Erythroblast (primary cell): ENCODE measurements at regions not wholly inside any gene's neighbourhood (a gene's known extent, or its start where the extent isn't known, plus 50 kb on each side); places are given as distances from the start of the nearest gene placed in this dataset.
"Not testable (repeated sequence)": the region's sequence is repeated elsewhere in the genome, so short reads cannot be mapped to it uniquely, and the experiment has no call there.

Experiments
- DNase-seq, 2 experiments: peaks; one replicate each; lab custom pipeline; 2025; lab: John Stamatoyannopoulos, UW
- GATA1 ChIP-seq: IDR thresholded peaks from 2 replicates; pipeline ENCODE4 v1.6.1; 2011; ENCODE audit warnings: low read depth, mild to moderate bottlenecking, control low read depth, low read length, moderate library complexity
- POLR2A ChIP-seq: IDR thresholded peaks from 2 replicates; pipeline ENCODE4 v1.6.1; 2011; ENCODE audit warnings: mild to moderate bottlenecking, low read length

GRCh38 chr1:194410756-194411155 lies 1224.3 kb upstream of the B3GALT2 start:
- TF ChIP-seq GATA1 = no peak
- no peak for DNase-seq

- DNase-seq = not testable (repeated sequence)
Measured at GRCh38 chr1:194407238-194407637, 1220.8 kb upstream of the B3GALT2 start.

DNA sequence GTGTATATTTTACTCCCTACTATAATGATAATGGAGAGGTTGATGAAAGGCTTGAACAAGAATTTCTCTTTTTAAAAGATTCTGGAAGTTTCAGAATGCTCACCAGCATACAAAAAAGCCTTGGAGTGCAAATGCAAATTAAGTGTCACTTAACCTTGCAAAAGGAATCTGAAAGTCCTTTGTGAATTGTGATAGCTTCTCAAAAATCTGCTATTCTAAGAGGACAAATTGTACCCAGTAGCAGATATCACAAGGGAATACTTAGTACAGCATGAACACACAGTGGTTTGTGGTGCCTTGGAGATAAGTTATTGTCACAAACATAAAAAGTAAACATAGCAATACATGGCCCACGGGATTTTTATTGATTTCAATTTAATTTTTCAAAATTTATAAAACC lies 1208.3 kb upstream of the B3GALT2 start:
- DNase-seq = no peak
- no peak for TF ChIP-seq POLR2A

DNA sequence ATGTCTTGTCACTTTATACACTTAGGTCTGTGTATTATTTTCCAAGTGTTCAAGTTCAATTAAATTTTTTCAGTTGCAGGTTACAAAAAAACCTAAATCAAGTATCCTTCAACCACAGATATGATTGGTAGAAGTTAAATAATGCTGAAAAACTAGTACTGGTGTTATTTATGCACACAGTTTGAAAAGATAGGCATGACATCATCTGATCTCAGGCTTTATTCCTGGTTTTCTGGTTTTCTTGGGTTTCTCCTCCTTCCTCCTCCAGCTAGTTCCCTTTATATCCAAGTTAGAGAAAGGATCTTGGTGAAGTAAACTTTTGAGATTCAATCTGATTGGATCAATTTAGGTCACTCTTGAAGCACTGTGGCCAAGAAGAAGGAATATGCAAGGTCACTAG lies 1201.1 kb upstream of the B3GALT2 start:
- DNase-seq = no peak
- TF ChIP-seq POLR2A (no peak), GATA1 (no peak)

DNA sequence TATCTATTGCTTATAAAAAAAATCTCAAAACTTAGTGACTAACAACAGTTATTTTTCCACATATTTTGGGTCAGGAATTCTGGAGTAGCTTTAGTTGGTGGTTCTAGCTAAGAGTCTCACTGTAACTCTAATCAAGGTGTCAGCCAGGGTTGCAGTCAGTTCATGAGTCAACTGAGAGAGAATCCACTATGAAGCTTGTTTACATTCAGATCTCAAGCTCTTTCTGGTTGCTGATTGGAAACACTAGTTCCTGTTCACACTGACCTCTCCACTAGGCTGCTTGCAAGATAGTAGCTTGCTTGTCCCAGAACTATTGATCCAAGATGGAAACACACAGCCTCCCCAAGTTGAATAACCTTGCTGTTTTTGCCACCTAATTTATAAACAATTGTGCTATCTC lies 1192.1 kb upstream of the B3GALT2 start:
- TF ChIP-seq POLR2A = no peak
- TF ChIP-seq GATA1 = no peak
- DNase-seq = no peak

GRCh38 chr1:194374649-194375048 lies 1188.2 kb upstream of the B3GALT2 start:
- TF ChIP-seq POLR2A (no peak), GATA1 (no peak)
- DNase-seq = no peak

GRCh38 chr1:194372266-194372665 lies 1185.9 kb upstream of the B3GALT2 start:
- no peak for DNase-seq
- TF ChIP-seq GATA1 = no peak
- no peak for TF ChIP-seq POLR2A

DNA sequence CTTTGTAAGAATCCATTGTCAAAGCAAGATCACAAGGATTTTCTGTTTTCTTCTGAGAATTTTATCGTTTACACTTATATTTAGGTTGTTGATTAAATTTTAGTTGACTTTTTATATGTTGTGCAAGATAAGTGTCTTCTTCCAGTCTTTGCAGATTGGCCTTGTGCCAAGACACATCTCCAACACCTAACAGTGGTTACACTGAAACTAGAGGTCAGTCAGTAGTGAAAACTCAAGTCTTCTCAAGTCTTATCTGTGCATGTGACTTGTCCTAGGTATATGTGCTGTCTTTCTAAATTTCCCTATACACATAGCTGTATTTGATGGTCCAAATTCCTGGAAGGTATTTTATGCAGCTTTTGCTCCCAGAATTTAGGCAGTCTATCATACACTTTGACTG lies 1183.2 kb upstream of the B3GALT2 start:
- TF ChIP-seq POLR2A (no peak), GATA1 (no peak)
- peak in 1 of 2 experiments; percentile 1 for DNase-seq

DNA sequence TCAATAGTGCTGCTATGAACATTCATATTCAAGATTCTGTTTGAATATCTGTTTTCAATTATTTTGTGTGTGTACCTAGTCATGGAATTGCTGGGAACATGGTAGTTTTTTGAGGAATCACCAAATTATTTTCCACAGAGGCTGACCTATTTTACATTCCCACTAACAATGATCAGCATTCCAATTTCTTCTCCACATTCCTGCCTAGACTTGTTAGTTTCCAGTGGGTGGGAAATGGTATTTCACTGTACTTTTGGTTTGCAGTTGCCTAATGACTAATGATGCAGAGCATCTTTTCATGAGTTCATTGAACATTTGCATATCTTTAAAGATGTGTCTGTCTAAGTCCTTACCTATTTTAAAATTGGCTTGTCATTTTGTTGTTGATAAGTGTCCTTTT lies 1182.6 kb upstream of the B3GALT2 start:
- no peak for DNase-seq
- no peak for TF ChIP-seq GATA1
- TF ChIP-seq POLR2A = no peak

GRCh38 chr1:194367121-194367520 lies 1180.7 kb upstream of the B3GALT2 start:
- no peak for DNase-seq
- TF ChIP-seq POLR2A = no peak
- TF ChIP-seq GATA1 = no peak

- no peak for TF ChIP-seq POLR2A
- TF ChIP-seq GATA1 = no peak
- no peak for DNase-seq
Measured at GRCh38 chr1:194366705-194367104, 1180.3 kb upstream of the B3GALT2 start.

DNA sequence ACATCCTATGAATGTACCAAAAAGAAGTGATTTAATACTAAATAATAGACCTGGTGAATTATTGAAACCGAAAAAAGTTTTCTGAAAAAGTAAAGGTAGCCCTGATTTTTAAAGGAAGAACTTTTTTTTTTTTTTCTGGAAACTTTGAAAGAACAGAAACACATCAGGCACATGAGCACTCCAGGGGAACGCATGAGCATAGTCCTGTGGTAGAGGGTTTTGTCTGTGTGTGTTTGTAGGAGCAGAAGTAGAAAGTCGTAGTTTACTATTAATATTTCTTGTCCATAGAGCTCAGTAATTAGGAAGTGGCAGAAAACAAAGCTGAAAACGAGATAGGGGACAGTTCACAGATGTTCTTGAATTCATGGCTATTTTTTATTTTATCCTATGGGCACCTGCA lies 1175.9 kb upstream of the B3GALT2 start:
- no peak for TF ChIP-seq GATA1
- TF ChIP-seq POLR2A = no peak
- DNase-seq = no peak

GRCh38 chr1:194361374-194362131 lies 1175.1 kb upstream of the B3GALT2 start:
- no peak for TF ChIP-seq GATA1
- no peak for TF ChIP-seq POLR2A
- no peak for DNase-seq

GRCh38 chr1:194358208-194358581 lies 1171.8 kb upstream of the B3GALT2 start:
- no peak for DNase-seq
- no peak for TF ChIP-seq GATA1
- no peak for TF ChIP-seq POLR2A

DNA sequence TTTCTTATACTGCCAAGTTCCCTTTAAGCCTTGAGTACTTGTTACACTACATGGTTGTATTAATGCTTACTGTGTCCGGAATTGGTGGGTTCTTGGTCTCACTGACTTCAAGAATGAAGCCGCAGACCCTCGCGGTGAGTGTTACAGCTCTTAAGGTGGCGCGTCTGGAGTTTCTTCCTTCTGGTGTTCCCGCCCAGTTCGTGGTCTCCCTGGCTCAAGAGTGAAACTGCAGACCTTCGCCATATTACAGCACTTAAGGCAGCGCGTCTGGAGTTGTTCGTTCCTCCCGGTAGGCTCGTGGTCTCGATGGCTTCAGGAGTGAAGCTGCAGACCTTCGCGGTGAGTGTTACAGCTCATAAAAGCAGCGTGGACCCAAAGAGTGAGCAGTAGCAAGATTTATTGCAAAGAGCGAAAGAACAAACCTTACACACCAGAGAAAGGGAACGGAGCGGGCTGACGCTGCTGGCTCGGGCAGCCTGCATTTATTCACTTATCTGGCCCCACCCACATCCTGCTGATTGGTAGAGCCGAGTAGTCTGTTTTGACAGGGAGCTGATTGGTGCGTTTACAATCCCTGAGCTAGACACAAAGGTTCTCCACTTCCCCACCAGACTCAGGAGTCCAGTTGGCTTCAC lies 1171.3 kb upstream of the B3GALT2 start:
- not testable (repeated sequence) for DNase-seq

DNA sequence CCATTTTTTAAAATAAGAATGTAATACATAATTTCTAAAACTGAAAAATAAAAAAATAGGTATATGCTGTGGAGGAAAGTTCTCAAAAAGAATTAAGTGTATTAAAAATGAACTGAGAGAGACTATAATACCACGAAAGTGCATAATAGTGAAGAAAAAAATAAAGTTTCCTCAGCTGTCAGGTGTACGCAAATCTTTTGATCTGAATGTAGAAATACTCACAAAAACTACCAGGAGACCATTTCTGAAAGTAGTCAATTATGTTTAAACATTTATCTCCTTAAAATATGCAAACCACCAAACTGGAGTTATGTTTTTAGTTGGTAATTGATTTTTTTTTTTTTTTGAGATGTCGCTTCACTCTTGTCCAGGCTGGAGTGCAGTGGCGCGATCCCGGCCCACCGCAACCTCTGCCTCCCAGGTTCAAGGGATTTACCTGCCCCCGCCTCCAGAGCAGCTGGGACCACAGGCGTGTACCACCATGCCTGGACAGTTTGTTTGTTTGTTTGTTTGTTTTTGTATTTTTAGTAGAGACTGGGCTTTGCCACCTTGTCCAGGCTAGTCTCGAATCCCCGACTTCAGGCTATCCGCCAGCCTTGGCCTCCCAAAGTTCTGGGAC lies 1169.2 kb upstream of the B3GALT2 start:
- DNase-seq = no peak
- TF ChIP-seq GATA1 = no peak
- TF ChIP-seq POLR2A = no peak
